K562 (cell line): ENCODE measurements at regions not wholly inside any gene's neighbourhood (a gene's known extent, or its start where the extent isn't known, plus 50 kb on each side); places are given as distances from the start of the nearest gene placed in this dataset.

Experiments
- HIVEP1 ChIP-seq: fragments of 250-450 bp; sonication (Bioruptor Pico); IDR thresholded peaks from 2 replicates; pipeline ENCODE4 v1.4.0; 2020; ENCODE audit warnings: mild to moderate bottlenecking
- ZNF263 ChIP-seq: sonication (generic); formaldehyde crosslinking; IDR thresholded peaks from 2 replicates; pipeline ENCODE4 v1.8.0; 2022; ENCODE audit warnings: mild to moderate bottlenecking, missing genetic modification reagents, borderline replicate concordance

DNA sequence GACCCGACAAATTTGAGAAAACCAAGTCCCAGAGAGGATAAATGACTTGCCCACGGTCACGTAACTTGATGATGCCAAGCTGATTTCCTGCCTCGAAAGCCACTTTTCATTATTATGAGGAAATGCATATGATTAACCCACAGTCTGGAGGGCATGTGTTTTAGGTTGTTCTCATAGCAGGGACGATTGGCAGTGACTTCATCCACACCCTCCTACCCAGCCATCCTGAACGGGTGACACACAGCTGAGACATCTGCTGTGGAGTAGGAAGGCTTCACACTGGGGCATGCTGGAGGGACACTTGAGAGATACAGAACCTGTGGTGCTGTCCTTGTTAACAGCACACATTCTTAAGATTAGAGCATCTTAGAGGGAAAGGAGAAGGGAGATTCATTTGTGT lies 65.4 kb upstream of the WDFY2 start:
- TF ChIP-seq HIVEP1 (CRISPR knock-in tag) (no peak), ZNF263 (no peak)
